HCT116 (cell line): ENCODE measurements at regions not wholly inside any gene's neighbourhood (a gene's known extent, or its start where the extent isn't known, plus 50 kb on each side); places are given as distances from the start of the nearest gene placed in this dataset.

Experiments
- ATAC-seq: fragments of 200-7000 bp; cut with Tn5 transposase; 2 replicates; pipeline ENCODE4 v1.9.1; 2020; ENCODE audit warnings: mild to moderate bottlenecking, moderate library complexity
- BruUV-seq: library from RNA; stranded (reverse); fragments of 400-500 nt; replicated peaks from 2 replicates; lab custom pipeline; 2021; lab: Mats Ljungman, UMichigan
- CTCF ChIA-PET: fragments of 300-600 bp; sonication (Branson Sonifier 250); formaldehyde crosslinking; loops from one replicate; lab custom pipeline; 2021; ENCODE audit warnings: antibody characterized with exemption; lab: Charles Lee
- POLR2A ChIA-PET: fragments of 300-600, 350-600 bp; sonication (Branson Sonifier 250); formaldehyde crosslinking; loops from one replicate; lab custom pipeline; 2021; ENCODE audit warnings: antibody characterized with exemption; lab: Charles Lee
- RAD21 ChIA-PET, 2 experiments: fragments of 300-600 bp; sonication (Branson Sonifier 250); formaldehyde crosslinking; loops; one replicate each; lab custom pipeline; 2023; ENCODE audit warnings: low total read pairs in 2 of 2; ENCODE audit not compliant: uncharacterized antibody in 2 of 2, unreplicated experiment in 2 of 2, low non-redundant PET in 1 of 2; lab: Charles Lee
- DNase-seq: peaks from one replicate; pipeline ENCODE4 v3.0.0-alpha.2; 2010; ENCODE audit warnings: low read depth, low spot score
- H2AFZ ChIP-seq: fragments of 200-600 bp; shearing (Covaris generic), sonication (generic); 2 replicates; pipeline ENCODE4 v1.6.1; 2017; ENCODE audit warnings: low read depth, mixed run types, mixed read lengths, antibody characterized with exemption, low read length; ENCODE audit not compliant: poor library complexity, severe bottlenecking
- H3K27ac ChIP-seq: 2 replicates; pipeline ENCODE4 v1.5.1; 2012; ENCODE audit warnings: low read depth, low read length
- H3K27me3 ChIP-seq: fragments of 200-600 bp; sonication (generic); 2 replicates; pipeline ENCODE4 v1.6.1; 2016; ENCODE audit warnings: mixed run types, low read length, mixed read lengths; ENCODE audit not compliant: insufficient read depth
- H3K36me3 ChIP-seq, 2 experiments: fragments of 200-500 bp in 1 of 2; fragments of 200-600 bp in 1 of 2; sonication (Bioruptor generic) in 1 of 2; sonication (generic) in 1 of 2; 2 replicates each; pipeline versions ENCODE4 v1.5.1 to v1.6.1; 2014 to 2016; ENCODE audit warnings: low read length in 2 of 2, inconsistent platforms in 1 of 2, mixed read lengths in 1 of 2, mixed run types in 1 of 2; ENCODE audit not compliant: insufficient read depth in 2 of 2, control insufficient read depth in 1 of 2
- H3K4me1 ChIP-seq, 2 experiments: fragments of 200-600 bp in 1 of 2; sonication (generic) in 1 of 2; 2 replicates each; pipeline versions ENCODE4 v1.5.1 to v1.6.1; 2012 to 2017; ENCODE audit warnings: low read length in 2 of 2, inconsistent platforms in 1 of 2, mild to moderate bottlenecking in 1 of 2, mixed read lengths in 1 of 2, mixed run types in 1 of 2, moderate library complexity in 1 of 2; ENCODE audit not compliant: insufficient read depth in 2 of 2, control insufficient read depth in 1 of 2
- H3K4me2 ChIP-seq: fragments of 200-600 bp; sonication (generic); 2 replicates; pipeline ENCODE4 v1.6.1; 2017; ENCODE audit warnings: mixed run types, low read length, mixed read lengths
- H3K4me3 ChIP-seq, 2 experiments: fragments of 200-600 bp in 1 of 2; sonication (generic) in 1 of 2; replicated peaks in 1 of 2; 2 replicates each; pipeline ENCODE4 v1.5.1; 2011 to 2016; ENCODE audit warnings: low read length in 2 of 2, control low read depth in 1 of 2, low read depth in 1 of 2, mild to moderate bottlenecking in 1 of 2, mixed read lengths in 1 of 2, mixed run types in 1 of 2
- H3K79me2 ChIP-seq: fragments of 200-600 bp; sonication (generic); 2 replicates; pipeline ENCODE4 v1.6.1; 2017; ENCODE audit warnings: mild to moderate bottlenecking, mixed run types, low read length, moderate library complexity, mixed read lengths; ENCODE audit not compliant: insufficient read depth
- H3K9ac ChIP-seq: fragments of 200-600 bp; sonication (generic); 2 replicates; pipeline ENCODE4 v1.6.1; 2016; ENCODE audit warnings: low read length, mixed read lengths
- H3K9me2 ChIP-seq: fragments of 200-600 bp; sonication (generic), shearing (Covaris generic); 2 replicates; pipeline ENCODE4 v1.6.1; 2017; ENCODE audit warnings: mixed run types, mild to moderate bottlenecking, moderate library complexity; ENCODE audit not compliant: insufficient read depth
- H3K9me3 ChIP-seq, 2 experiments: fragments of 200-500 bp in 1 of 2; fragments of 200-600 bp in 1 of 2; sonication (Bioruptor generic) in 1 of 2; sonication (generic) in 1 of 2; 2 replicates each; pipeline ENCODE4 v1.6.1; 2014 to 2017; ENCODE audit warnings: low read length in 2 of 2, mixed read lengths in 2 of 2, inconsistent platforms in 1 of 2, low read depth in 1 of 2, mild to moderate bottlenecking in 1 of 2, mixed run types in 1 of 2, moderate library complexity in 1 of 2; ENCODE audit not compliant: control insufficient read depth in 1 of 2, insufficient read depth in 1 of 2
- H4K20me1 ChIP-seq: fragments of 200-600 bp; sonication (generic), shearing (Covaris generic); 2 replicates; pipeline ENCODE4 v1.6.1; 2017; ENCODE audit warnings: mixed run types, mild to moderate bottlenecking, moderate library complexity; ENCODE audit not compliant: insufficient read depth
- CBX3 ChIP-seq: IDR thresholded peaks from 2 replicates; pipeline ENCODE4 v1.6.1; 2012; ENCODE audit warnings: low read depth
- CTCF ChIP-seq, 3 experiments: fragments of 200-600 bp in 1 of 3; sonication (generic) in 1 of 3; IDR thresholded peaks in 2 of 3; conservative IDR thresholded peaks in 1 of 3; 2 replicates each; pipeline ENCODE4 v1.5.1; 2012 to 2017; ENCODE audit warnings: low read depth in 2 of 3, low read length in 2 of 3, antibody characterized with exemption in 1 of 3, borderline replicate concordance in 1 of 3, control low read depth in 1 of 3, mild to moderate bottlenecking in 1 of 3, mixed read lengths in 1 of 3, mixed run types in 1 of 3, moderate library complexity in 1 of 3; ENCODE audit not compliant: insufficient read depth in 1 of 3
- ELF1 ChIP-seq: IDR thresholded peaks from 2 replicates; pipeline ENCODE4 v1.6.1; 2012; ENCODE audit warnings: low read depth, borderline replicate concordance
- EZH2 ChIP-seq: fragments of 200-600 bp; sonication (generic); IDR thresholded peaks from 2 replicates; pipeline ENCODE4 v1.6.1; 2017; ENCODE audit warnings: antibody characterized with exemption, mixed run types
- EZH2phosphoT487 ChIP-seq: fragments of 200-600 bp; IDR thresholded peaks from 2 replicates; pipeline ENCODE4 v1.6.1; 2018; ENCODE audit warnings: antibody characterized with exemption, borderline replicate concordance
- FOSL1 ChIP-seq: IDR thresholded peaks from 2 replicates; pipeline ENCODE4 v1.6.1; 2012; ENCODE audit warnings: low read depth
- JUND ChIP-seq: IDR thresholded peaks from 2 replicates; pipeline ENCODE4 v1.6.1; 2012
- POLR2A ChIP-seq: IDR thresholded peaks from 2 replicates; pipeline ENCODE4 v1.7.0; 2011; ENCODE audit warnings: borderline replicate concordance; ENCODE audit not compliant: insufficient read depth, insufficient read length; ENCODE audit errors: extremely low read depth
- POLR2AphosphoS5 ChIP-seq: IDR thresholded peaks from 2 replicates; pipeline ENCODE4 v1.6.1; 2011; ENCODE audit warnings: mild to moderate bottlenecking, low read depth, low read length, moderate library complexity
- RAD21 ChIP-seq: IDR thresholded peaks from 2 replicates; pipeline ENCODE4 v1.6.1; 2012; ENCODE audit warnings: low read depth, mild to moderate bottlenecking
- REST ChIP-seq: IDR thresholded peaks from 2 replicates; pipeline ENCODE4 v1.6.1; 2012; ENCODE audit warnings: low read depth
- SIN3A ChIP-seq: IDR thresholded peaks from 2 replicates; pipeline ENCODE4 v1.6.1; 2012; ENCODE audit warnings: low read depth
- SP1 ChIP-seq: IDR thresholded peaks from 2 replicates; pipeline ENCODE4 v1.6.1; 2012; ENCODE audit warnings: low read depth
- SRF ChIP-seq: IDR thresholded peaks from 2 replicates; pipeline ENCODE4 v1.6.1; 2012; ENCODE audit warnings: low read depth
- TCF7L2 ChIP-seq: IDR thresholded peaks from 2 replicates; pipeline ENCODE4 v1.7.0; 2011; ENCODE audit warnings: borderline replicate concordance, inconsistent platforms; ENCODE audit not compliant: insufficient read depth, insufficient read length; ENCODE audit errors: extremely low read depth
- ZBTB33 ChIP-seq: IDR thresholded peaks from 2 replicates; pipeline ENCODE4 v1.6.1; 2011; ENCODE audit warnings: mild to moderate bottlenecking, low read length, moderate library complexity; ENCODE audit not compliant: insufficient replicate concordance; ENCODE audit errors: extremely low read depth
- ZFX ChIP-seq: fragments of 450-650 bp; IDR thresholded peaks from 2 replicates; pipeline ENCODE4 v1.6.1; 2017
- intact Hi-C: fragments of 100-400 bp; cut with micrococcal nuclease; formaldehyde crosslinking; loops from 2 replicates; pipeline ENCODE4 v1.10.0; 2022

- BruUV-seq, result no TSS peak
- Histone ChIP-seq H3K4me1 (peaks cover 0 to 4% of the 10 kb centered on the region in 2 experiments; a peak in 1 of 4 replicates), H3K9me2 (no peaks in the 10 kb centered on the region), H4K20me1 (no peaks in the 10 kb centered on the region), H3K27ac (no peak overlapping the region), H3K9me3 (no peaks in the 10 kb centered on the region), H2AFZ (no peak overlapping the region), H3K4me3 (no peak overlapping the region), H3K36me3 (no peaks in the 10 kb centered on the region), H3K9ac (no peak overlapping the region), H3K27me3 (no peaks in the 10 kb centered on the region), H3K4me2 (no peak overlapping the region), H3K79me2 (no peaks in the 10 kb centered on the region)
- ATAC-seq (no peak), DNase-seq (no peak)
- intact Hi-C loops, result no loop called here
- POLR2A ChIA-PET, result no interaction called here
- CTCF ChIA-PET, result no interaction called here
- TF ChIP-seq REST (no peak), ZFX (no peak), SP1 (no peak), FOSL1 (no peak), EZH2 (no peak), JUND (no peak), SRF (no peak), CBX3 (no peak), SIN3A (no peak), TCF7L2 (no peak), POLR2A (no peak), ZBTB33 (no peak), EZH2phosphoT487 (no peak), POLR2AphosphoS5 (no peak), ELF1 (no peak), RAD21 (no peak), CTCF (IDR thresholded peaks at IDR 0.05 in 2 of 3, conservative IDR thresholded peaks at IDR 0.05 in 1 of 3; ENCODE audit: borderline replicate concordance in 1 of 3, insufficient read depth in 1 of 3, low read depth in 2 of 3, low read length in 2 of 3) (no peak)
- RAD21 ChIA-PET, result no interaction called here
These were observed 409.7 kb downstream of the SOX2 start for GRCh38 chr3:182121401-182121800.
